T-helper 17 cell (primary cell): ENCODE measurements at regions not wholly inside any gene's neighbourhood (a gene's known extent, or its start where the extent isn't known, plus 50 kb on each side); places are given as distances from the start of the nearest gene placed in this dataset.

ENCODE experiments used
- ATAC-seq: fragments of 150-1000 bp; cut with Tn5 transposase; 2 replicates; pipeline ENCODE4 v1.10.0; 2021; ENCODE audit warnings: mild to moderate bottlenecking, moderate library complexity
- DNase-seq, 3 donors: peaks; one replicate each; pipeline versions ENCODE4 v3.0.0 to v3.0.0-alpha.2; 2020 to 2021
- H3K9me3 ChIP-seq: one replicate; pipeline ENCODE4 v1.7.0; 2013; ENCODE audit warnings: low read length, mild to moderate bottlenecking; ENCODE audit not compliant: control insufficient read depth, poor library complexity, severe bottlenecking
- H3K27ac Mint-ChIP-seq: one replicate; pipeline ENCODE4 v1.8.0; 2022; ENCODE audit warnings: mild to moderate bottlenecking, moderate library complexity, mixed read lengths
- H3K27me3 Mint-ChIP-seq: one replicate; pipeline ENCODE4 v1.8.0; 2022; ENCODE audit warnings: mixed read lengths
- H3K36me3 Mint-ChIP-seq: one replicate; pipeline ENCODE4 v1.8.0; 2022; ENCODE audit warnings: low read depth, mixed read lengths
- H3K4me1 Mint-ChIP-seq: one replicate; pipeline ENCODE4 v1.8.0; 2022; ENCODE audit warnings: mild to moderate bottlenecking, mixed read lengths
- H3K4me3 Mint-ChIP-seq: one replicate; pipeline ENCODE4 v1.8.0; 2022; ENCODE audit warnings: mild to moderate bottlenecking, moderate library complexity, mixed read lengths

DNA sequence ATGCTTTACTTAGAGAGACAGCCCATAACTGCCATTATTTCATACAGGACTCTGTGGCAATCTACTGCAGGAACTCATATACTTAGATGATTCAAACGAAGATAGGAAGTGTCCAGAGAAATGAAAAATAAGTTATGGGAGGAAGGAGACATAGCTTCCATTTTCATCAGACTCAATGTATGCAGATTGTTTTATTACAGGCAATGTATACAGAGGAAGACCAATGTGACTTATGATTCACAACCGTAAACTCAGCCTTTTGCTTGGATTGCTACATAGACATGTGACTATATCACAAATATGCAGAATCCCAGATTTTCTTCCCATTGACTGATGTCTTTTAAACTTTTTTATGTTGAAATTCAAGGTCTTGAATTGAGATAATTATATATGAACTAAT is 793.4 kb downstream of the SATB2 start:
- H3K27ac Mint-ChIP-seq: no peak overlapping the region
- no peaks in the 10 kb centered on the region for H3K4me1 Mint-ChIP-seq
- DNase-seq: no peak
- H3K27me3 Mint-ChIP-seq: peaks cover 6% of the 10 kb centered on the region
- ATAC-seq: no peak
- H3K9me3 ChIP-seq: no peaks in the 10 kb centered on the region
- no peaks in the 10 kb centered on the region for H3K36me3 Mint-ChIP-seq
- no peak overlapping the region for H3K4me3 Mint-ChIP-seq

- DNase-seq (no peak), ATAC-seq (no peak)
- no peak overlapping the region for H3K27ac Mint-ChIP-seq
- H3K4me1 Mint-ChIP-seq: no peaks in the 10 kb centered on the region
- H3K9me3 ChIP-seq: no peaks in the 10 kb centered on the region
- peaks cover 6% of the 10 kb centered on the region for H3K27me3 Mint-ChIP-seq
- no peak overlapping the region for H3K4me3 Mint-ChIP-seq
- H3K36me3 Mint-ChIP-seq: no peaks in the 10 kb centered on the region
Measured at GRCh38 chr2:198662905-198663304, 794.8 kb downstream of the SATB2 start.

DNA sequence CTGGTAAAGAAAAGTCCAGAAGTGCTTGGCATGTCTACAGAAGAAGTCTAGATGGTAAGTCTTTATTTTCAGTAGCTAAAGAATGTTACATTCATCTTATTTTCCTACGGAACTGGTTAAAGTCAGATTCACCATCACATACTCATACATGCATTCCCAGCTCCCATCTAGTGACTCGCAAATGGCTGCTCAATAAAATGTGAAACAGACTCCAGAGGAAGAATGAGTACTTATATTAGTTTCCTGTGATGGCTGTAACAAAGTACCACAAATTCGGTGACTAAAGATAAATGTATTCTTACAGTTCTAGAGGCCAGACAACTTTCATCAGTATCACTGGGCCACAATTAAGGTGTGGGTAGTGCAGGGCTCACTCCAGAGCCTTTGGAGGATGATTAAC is 797.2 kb downstream of the SATB2 start:
- no peaks in the 10 kb centered on the region for H3K9me3 ChIP-seq
- Mint-ChIP-seq H3K4me3 (no peak overlapping the region), H3K4me1 (no peaks in the 10 kb centered on the region), H3K27ac (no peak overlapping the region), H3K27me3 (peaks cover 6% of the 10 kb centered on the region), H3K36me3 (no peaks in the 10 kb centered on the region)
- no peak for DNase-seq
- no peak for ATAC-seq

DNA sequence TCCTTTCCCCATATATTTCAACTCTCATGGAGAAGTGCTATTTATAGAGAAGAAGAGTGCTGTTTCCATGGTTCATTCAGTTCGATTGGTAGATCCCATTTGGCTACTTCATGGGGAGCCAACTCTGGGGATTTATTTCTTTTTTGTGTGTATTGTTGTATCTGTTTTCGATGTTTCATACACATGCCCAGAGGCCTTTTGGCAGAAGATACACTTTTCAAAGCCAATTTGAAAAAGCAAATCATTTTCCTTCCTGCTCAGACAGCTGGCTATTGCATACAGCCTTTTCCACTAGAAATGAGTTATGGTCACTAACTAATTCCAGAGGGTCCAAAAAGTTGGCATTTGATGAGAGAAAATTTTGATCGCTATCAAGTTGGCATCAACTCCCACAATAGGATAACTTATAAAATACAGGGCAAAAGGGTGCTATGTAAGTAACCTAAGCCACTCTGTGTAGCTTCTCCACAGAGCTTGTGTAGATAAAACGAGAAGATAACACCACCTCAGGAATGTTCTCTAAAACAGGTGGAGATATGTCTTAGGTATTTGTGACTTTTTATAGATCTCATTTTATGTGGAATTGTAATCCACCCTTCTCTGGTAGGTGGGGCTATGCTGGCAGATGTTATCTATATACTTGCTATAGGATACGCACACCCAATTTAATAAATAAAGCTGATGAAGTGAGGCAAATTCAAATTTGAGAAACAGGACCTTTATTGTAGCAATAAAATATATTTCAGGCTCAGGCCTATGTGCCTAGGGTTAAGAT is 798.5 kb downstream of the SATB2 start:
- H3K4me1 Mint-ChIP-seq: no peaks in the 10 kb centered on the region
- H3K27ac Mint-ChIP-seq: no peak overlapping the region
- no peaks in the 10 kb centered on the region for H3K36me3 Mint-ChIP-seq
- H3K4me3 Mint-ChIP-seq: no peak overlapping the region
- H3K27me3 Mint-ChIP-seq: peaks cover 1% of the 10 kb centered on the region
- H3K9me3 ChIP-seq: no peaks in the 10 kb centered on the region
- ATAC-seq (no peak), DNase-seq (no peak)

- DNase-seq: no peak
- Mint-ChIP-seq H3K27ac (no peak overlapping the region), H3K27me3 (peaks cover 6% of the 10 kb centered on the region), H3K36me3 (no peaks in the 10 kb centered on the region), H3K4me3 (no peak overlapping the region), H3K4me1 (no peaks in the 10 kb centered on the region)
- no peak for ATAC-seq
- no peaks in the 10 kb centered on the region for H3K9me3 ChIP-seq
Measured at GRCh38 chr2:198657512-198658121, 800.1 kb downstream of the SATB2 start.

GRCh38 chr2:198656869-198657268 is 800.9 kb downstream of the SATB2 start:
- no peaks in the 10 kb centered on the region for H3K9me3 ChIP-seq
- peaks cover 13% of the 10 kb centered on the region for H3K27me3 Mint-ChIP-seq
- H3K4me1 Mint-ChIP-seq: no peaks in the 10 kb centered on the region
- peak overlapping the region; percentile 45 for H3K4me3 Mint-ChIP-seq
- ATAC-seq (no peak), DNase-seq (no peak)
- no peak overlapping the region for H3K27ac Mint-ChIP-seq
- no peaks in the 10 kb centered on the region for H3K36me3 Mint-ChIP-seq

GRCh38 chr2:198654646-198655045 is 803.1 kb downstream of the SATB2 start:
- Mint-ChIP-seq H3K36me3 (no peaks in the 10 kb centered on the region), H3K4me1 (no peaks in the 10 kb centered on the region), H3K27me3 (peaks cover 16% of the 10 kb centered on the region), H3K4me3 (no peak overlapping the region), H3K27ac (no peak overlapping the region)
- no peaks in the 10 kb centered on the region for H3K9me3 ChIP-seq
- ATAC-seq (no peak), DNase-seq (no peak)

GRCh38 chr2:198653311-198653710 is 804.4 kb downstream of the SATB2 start:
- no peaks in the 10 kb centered on the region for H3K4me1 Mint-ChIP-seq
- H3K4me3 Mint-ChIP-seq: no peak overlapping the region
- H3K36me3 Mint-ChIP-seq: no peaks in the 10 kb centered on the region
- H3K27me3 Mint-ChIP-seq: peaks cover 16% of the 10 kb centered on the region
- ATAC-seq: no peak
- H3K27ac Mint-ChIP-seq: no peak overlapping the region
- DNase-seq: no peak
- H3K9me3 ChIP-seq: no peaks in the 10 kb centered on the region

DNA sequence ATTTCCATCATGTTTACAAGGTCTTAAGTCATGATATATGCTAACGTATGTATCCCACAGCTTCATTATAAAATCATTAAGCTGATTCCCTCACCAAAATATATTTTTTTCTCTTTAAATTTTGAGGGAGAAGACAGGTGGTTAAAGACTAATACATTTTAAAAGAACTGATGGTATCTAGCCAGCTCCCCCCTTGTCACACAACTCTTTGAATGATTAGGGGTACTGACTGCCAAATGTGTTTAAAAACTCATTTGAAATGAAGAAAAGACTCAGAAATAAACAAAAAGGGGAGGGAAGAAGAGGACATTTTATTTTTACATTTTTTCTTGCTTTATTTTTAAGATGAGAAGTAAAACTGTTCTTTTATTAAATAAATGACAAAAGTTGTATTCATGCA is 805.3 kb downstream of the SATB2 start:
- H3K4me1 Mint-ChIP-seq: no peaks in the 10 kb centered on the region
- H3K9me3 ChIP-seq: no peaks in the 10 kb centered on the region
- no peak for ATAC-seq
- H3K27ac Mint-ChIP-seq: no peak overlapping the region
- DNase-seq: no peak
- H3K27me3 Mint-ChIP-seq: peaks cover 16% of the 10 kb centered on the region
- no peaks in the 10 kb centered on the region for H3K36me3 Mint-ChIP-seq
- H3K4me3 Mint-ChIP-seq: no peak overlapping the region

GRCh38 chr2:198645816-198646215 is 811.9 kb downstream of the SATB2 start:
- DNase-seq (no peak), ATAC-seq (no peak)
- no peaks in the 10 kb centered on the region for H3K9me3 ChIP-seq
- Mint-ChIP-seq H3K36me3 (no peaks in the 10 kb centered on the region), H3K27ac (no peak overlapping the region), H3K4me1 (no peaks in the 10 kb centered on the region), H3K4me3 (no peak overlapping the region), H3K27me3 (no peaks in the 10 kb centered on the region)

DNA sequence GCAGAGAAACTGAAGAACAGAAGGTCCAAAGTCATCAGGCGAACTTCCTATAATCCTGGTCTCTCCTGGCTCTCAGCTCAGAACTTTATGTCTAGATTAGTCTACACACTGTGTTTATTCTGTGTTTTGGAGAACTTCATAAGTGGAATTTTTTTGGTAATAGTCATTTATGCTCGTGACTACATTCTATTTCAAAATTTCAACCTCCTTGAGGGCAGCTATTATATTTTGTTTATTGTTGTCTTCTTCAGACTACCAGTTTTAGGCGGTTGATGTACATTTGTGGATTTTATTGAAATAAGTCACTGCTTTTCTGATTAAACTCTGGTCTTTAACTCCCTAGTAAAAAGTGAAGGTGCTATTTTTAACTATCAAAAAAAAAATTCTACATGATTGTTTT is 816.6 kb downstream of the SATB2 start:
- H3K9me3 ChIP-seq: no peaks in the 10 kb centered on the region
- H3K27ac Mint-ChIP-seq: no peak overlapping the region
- no peaks in the 10 kb centered on the region for H3K36me3 Mint-ChIP-seq
- no peak overlapping the region for H3K4me3 Mint-ChIP-seq
- DNase-seq (no peak), ATAC-seq (no peak)
- no peaks in the 10 kb centered on the region for H3K4me1 Mint-ChIP-seq
- H3K27me3 Mint-ChIP-seq: peaks cover 11% of the 10 kb centered on the region

GRCh38 chr2:198640463-198640862 is 817.3 kb downstream of the SATB2 start:
- DNase-seq (no peak), ATAC-seq (no peak)
- H3K27ac Mint-ChIP-seq: no peak overlapping the region
- peaks cover 15% of the 10 kb centered on the region for H3K27me3 Mint-ChIP-seq
- H3K4me1 Mint-ChIP-seq: no peaks in the 10 kb centered on the region
- H3K4me3 Mint-ChIP-seq: no peak overlapping the region
- no peaks in the 10 kb centered on the region for H3K36me3 Mint-ChIP-seq
- H3K9me3 ChIP-seq: no peaks in the 10 kb centered on the region

GRCh38 chr2:198639580-198639979 is 818.2 kb downstream of the SATB2 start:
- ATAC-seq: no peak
- DNase-seq: no peak
- H3K9me3 ChIP-seq: no peaks in the 10 kb centered on the region
- Mint-ChIP-seq H3K4me3 (no peak overlapping the region), H3K4me1 (no peaks in the 10 kb centered on the region), H3K27ac (no peak overlapping the region), H3K27me3 (peaks cover 15% of the 10 kb centered on the region), H3K36me3 (no peaks in the 10 kb centered on the region)

DNA sequence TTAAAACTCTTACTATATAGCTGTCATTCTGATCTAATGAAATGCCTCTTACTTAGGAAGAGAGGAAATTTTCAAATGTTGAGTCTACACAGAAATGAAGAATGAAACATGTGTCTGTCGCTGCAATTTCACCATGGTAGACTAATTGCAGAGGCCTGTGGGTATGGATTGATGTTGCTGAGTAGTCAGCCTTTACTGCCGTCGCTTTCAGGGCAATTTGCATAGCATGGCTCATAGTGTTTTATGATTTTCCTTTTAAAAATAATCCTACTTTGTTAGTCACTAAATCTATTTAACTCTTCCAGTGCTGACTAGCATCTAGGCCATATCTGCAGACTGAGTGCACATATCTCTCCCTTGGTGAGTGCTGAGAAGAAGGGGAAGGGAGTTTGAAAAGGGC is 819.2 kb downstream of the SATB2 start:
- Mint-ChIP-seq H3K27ac (no peak overlapping the region), H3K4me1 (no peaks in the 10 kb centered on the region), H3K27me3 (peaks cover 15% of the 10 kb centered on the region), H3K4me3 (no peak overlapping the region), H3K36me3 (no peaks in the 10 kb centered on the region)
- no peak for ATAC-seq
- H3K9me3 ChIP-seq: no peaks in the 10 kb centered on the region
- DNase-seq: no peak
